HepG2 (cell line): ENCODE measurements at regions not wholly inside any gene's neighbourhood (a gene's known extent, or its start where the extent isn't known, plus 50 kb on each side); places are given as distances from the start of the nearest gene placed in this dataset.

ENCODE experiments used
- AKAP8 ChIP-seq: sonication (generic); formaldehyde crosslinking; IDR thresholded peaks from 2 replicates; pipeline ENCODE4 v1.5.1; 2020; ENCODE audit warnings: mild to moderate bottlenecking, missing genetic modification reagents
- CBX1 ChIP-seq: IDR thresholded peaks from one replicate; pipeline ENCODE4 v1.6.1; 2016; ENCODE audit warnings: antibody characterized with exemption, low read depth
- ELK4 ChIP-seq: sonication (generic); formaldehyde crosslinking; IDR thresholded peaks from 2 replicates; pipeline ENCODE4 v1.9.0; 2021; ENCODE audit warnings: missing genetic modification reagents, borderline replicate concordance
- IRF2 ChIP-seq: IDR thresholded peaks from 2 replicates; pipeline ENCODE4 v1.6.1; 2018; ENCODE audit warnings: missing genetic modification reagents, missing compliant biosample characterization
- IRX3 ChIP-seq: sonication (generic); formaldehyde crosslinking; IDR thresholded peaks from 2 replicates; pipeline ENCODE4 v1.8.1; 2023; ENCODE audit warnings: mild to moderate bottlenecking, low read depth, missing genetic modification reagents, borderline replicate concordance
- KDM3A ChIP-seq: IDR thresholded peaks from 2 replicates; pipeline ENCODE4 v1.6.1; 2018; ENCODE audit warnings: low read depth, missing compliant biosample characterization
- SP1 ChIP-seq, 2 experiments: fragments of 450-650 bp in 1 of 2; sonication (generic) in 1 of 2; formaldehyde crosslinking in 1 of 2; IDR thresholded peaks; 2 replicates each; pipeline versions ENCODE4 v1.4.0 to v1.6.1; 2016 to 2020; ENCODE audit warnings: missing genetic modification reagents in 1 of 2
- SRSF9 ChIP-seq: fragments of 200-400 bp; formaldehyde crosslinking; IDR thresholded peaks from 2 replicates; pipeline ENCODE4 v1.6.1; 2018; ENCODE audit warnings: borderline replicate concordance, mild to moderate bottlenecking, low read depth, low read length; ENCODE audit not compliant: insufficient read depth, poor library complexity, severe bottlenecking
- TRAFD1 ChIP-seq: sonication (generic); formaldehyde crosslinking; IDR thresholded peaks from 2 replicates; pipeline ENCODE4 v1.5.1; 2020; ENCODE audit warnings: missing genetic modification reagents, mild to moderate bottlenecking, borderline replicate concordance
- ZEB1 ChIP-seq: IDR thresholded peaks from 2 replicates; pipeline ENCODE4 v1.6.1; 2012; ENCODE audit warnings: mild to moderate bottlenecking, low read depth, inconsistent platforms; ENCODE audit not compliant: insufficient replicate concordance
- ZNF224 ChIP-seq: sonication (generic); formaldehyde crosslinking; IDR thresholded peaks from 2 replicates; pipeline ENCODE4 v1.5.0; 2020; ENCODE audit warnings: mild to moderate bottlenecking, missing genetic modification reagents
- ZNF251 ChIP-seq: sonication (generic); formaldehyde crosslinking; IDR thresholded peaks from 2 replicates; pipeline ENCODE4 v1.9.0; 2021; ENCODE audit warnings: mild to moderate bottlenecking, missing genetic modification reagents
- ZNF280B ChIP-seq: sonication (generic); formaldehyde crosslinking; IDR thresholded peaks from 2 replicates; pipeline ENCODE4 v1.5.0; 2020; ENCODE audit warnings: missing genetic modification reagents, mild to moderate bottlenecking, borderline replicate concordance
- ZNF33B ChIP-seq: sonication (generic); formaldehyde crosslinking; IDR thresholded peaks from 2 replicates; pipeline ENCODE4 v1.5.1; 2020; ENCODE audit warnings: mild to moderate bottlenecking, missing genetic modification reagents
- ZNF367 ChIP-seq: sonication (generic); formaldehyde crosslinking; IDR thresholded peaks from 2 replicates; pipeline ENCODE4 v1.4.0; 2020; ENCODE audit warnings: missing genetic modification reagents, borderline replicate concordance
- ZNF383 ChIP-seq: sonication (generic); formaldehyde crosslinking; IDR thresholded peaks from 2 replicates; pipeline ENCODE4 v1.4.0; 2020; ENCODE audit warnings: missing genetic modification reagents, mild to moderate bottlenecking, borderline replicate concordance
- ZNF501 ChIP-seq: sonication (generic); formaldehyde crosslinking; IDR thresholded peaks from 2 replicates; pipeline ENCODE4 v1.5.1; 2020; ENCODE audit warnings: mild to moderate bottlenecking, moderate library complexity, missing genetic modification reagents
- ZNF558 ChIP-seq: sonication (generic); formaldehyde crosslinking; IDR thresholded peaks from 2 replicates; pipeline ENCODE4 v1.9.0; 2022; ENCODE audit warnings: mild to moderate bottlenecking, missing genetic modification reagents, borderline replicate concordance
- ZNF616 ChIP-seq: sonication (generic); formaldehyde crosslinking; IDR thresholded peaks from 2 replicates; pipeline ENCODE4 v1.5.0; 2020; ENCODE audit warnings: low read depth, mild to moderate bottlenecking, missing genetic modification reagents
- ZNF7 ChIP-seq: IDR thresholded peaks from 2 replicates; pipeline ENCODE4 v1.6.1; 2016; ENCODE audit warnings: missing biosample characterization, missing genetic modification reagents
- ZNF709 ChIP-seq: sonication (generic); formaldehyde crosslinking; IDR thresholded peaks from 2 replicates; pipeline ENCODE4 v1.5.0; 2020; ENCODE audit warnings: mild to moderate bottlenecking, missing genetic modification reagents
- ZNF770 ChIP-seq: sonication (generic); formaldehyde crosslinking; IDR thresholded peaks from 2 replicates; pipeline ENCODE4 v1.5.0; 2020; ENCODE audit warnings: mild to moderate bottlenecking, missing genetic modification reagents
- ZSCAN20 ChIP-seq: sonication (generic); formaldehyde crosslinking; IDR thresholded peaks from 2 replicates; pipeline ENCODE4 v1.4.0; 2020; ENCODE audit warnings: missing genetic modification reagents, mild to moderate bottlenecking, borderline replicate concordance

- TF ChIP-seq SP1 (IDR thresholded peaks at IDR 0.05) (no peak), SP1 (CRISPR knock-in tag; IDR thresholded peaks at IDR 0.05) (no peak), ZNF33B (CRISPR knock-in tag) (no peak), CBX1 (no peak), SRSF9 (no peak), ZNF770 (CRISPR knock-in tag) (no peak), ZNF558 (CRISPR knock-in tag) (no peak), IRX3 (no peak), ZNF7 (no peak), ZEB1 (peak; percentile 38), ZNF224 (CRISPR knock-in tag) (no peak), KDM3A (CRISPR knock-in tag) (0 out of 2 replicates have a peak, but pooled peaks have one; percentile 14), AKAP8 (no peak; the same call in 1 of the 2 replicates), ZNF280B (CRISPR knock-in tag) (0 out of 2 replicates have a peak, but pooled peaks have one; percentile 77), ZNF709 (CRISPR knock-in tag) (no peak), ELK4 (CRISPR knock-in tag) (no peak), ZNF383 (CRISPR knock-in tag) (no peak), ZNF367 (no peak), ZNF501 (CRISPR knock-in tag) (no peak), TRAFD1 (no peak), ZNF251 (CRISPR knock-in tag) (no peak), IRF2 (CRISPR knock-in tag) (peak; percentile 45; the same call in 1 of the 2 replicates), ZNF616 (CRISPR knock-in tag) (no peak), ZSCAN20 (CRISPR knock-in tag) (no peak)
Observed at GRCh38 chr3:13254028-13254951, 165.8 kb downstream of the NUP210 start (continued).
